ENCODE measurements at regions not wholly inside any gene's neighbourhood (a gene's known extent, or its start where the extent isn't known, plus 50 kb on each side); places are given as distances from the start of the nearest gene placed in this dataset.

- H3K9me3 Mint-ChIP-seq, result peaks cover 0 to 1% (median 0%) of the 10 kb centered on the region in 7 donors
- H3K27me3 Mint-ChIP-seq, result peaks cover 0 to 29% (median 11%) of the 10 kb centered on the region in 3 donors
- peak overlapping the region in 1 of 6 donors; percentile 2 for H3K27ac Mint-ChIP-seq
- ATAC-seq (ENCODE audit: low read depth in 2 of 2), result no peak
- peaks cover 13 to 19% (median 15%) of the 10 kb centered on the region in 3 donors for H3K4me1 Mint-ChIP-seq
- no peaks in the 10 kb centered on the region for H3K36me3 Mint-ChIP-seq
- H3K4me3 Mint-ChIP-seq, result peak overlapping the region in 1 of 8 donors; percentile 47
- DNase-seq, result no peak
Observed at GRCh38 chr2:37585295-37585908, 86.0 kb downstream of the CDC42EP3 start.

GRCh38 chr2:37585982-37586621, 85.3 kb downstream of the CDC42EP3 start:
- no peak overlapping the region for H3K27ac Mint-ChIP-seq
- DNase-seq (no peak), ATAC-seq (ENCODE audit: low read depth in 2 of 2) (no peak)
- H3K4me1 Mint-ChIP-seq, result peaks cover 13 to 19% (median 15%) of the 10 kb centered on the region in 3 donors
- peaks cover 0 to 29% (median 11%) of the 10 kb centered on the region in 3 donors for H3K27me3 Mint-ChIP-seq
- no peak overlapping the region for H3K4me3 Mint-ChIP-seq
- H3K9me3 Mint-ChIP-seq, result peaks cover 0 to 1% (median 0%) of the 10 kb centered on the region in 7 donors
- H3K36me3 Mint-ChIP-seq, result no peaks in the 10 kb centered on the region

- Mint-ChIP-seq H3K27me3 (peaks cover 0 to 29% (median 11%) of the 10 kb centered on the region in 3 donors), H3K4me3 (no peak overlapping the region), H3K9me3 (peaks cover 0 to 1% (median 0%) of the 10 kb centered on the region in 7 donors), H3K4me1 (peaks cover 15 to 21% (median 15%) of the 10 kb centered on the region in 3 donors), H3K36me3 (no peaks in the 10 kb centered on the region), H3K27ac (no peak overlapping the region)
- DNase-seq, result no peak
- ATAC-seq (ENCODE audit: low read depth in 2 of 2), result no peak
Observed at GRCh38 chr2:37586663-37587317, 84.7 kb downstream of the CDC42EP3 start.

GRCh38 chr2:37587817-37588216, 83.6 kb downstream of the CDC42EP3 start:
- peaks cover 0 to 22% (median 6%) of the 10 kb centered on the region in 3 donors for H3K27me3 Mint-ChIP-seq
- no peaks in the 10 kb centered on the region for H3K36me3 Mint-ChIP-seq
- H3K4me1 Mint-ChIP-seq, result peaks cover 13 to 19% (median 15%) of the 10 kb centered on the region in 3 donors
- H3K27ac Mint-ChIP-seq, result no peak overlapping the region
- peaks cover 0 to 1% (median 0%) of the 10 kb centered on the region in 7 donors for H3K9me3 Mint-ChIP-seq
- DNase-seq (no peak), ATAC-seq (ENCODE audit: low read depth in 2 of 2) (no peak)
- no peak overlapping the region for H3K4me3 Mint-ChIP-seq

GRCh38 chr2:37588316-37588777, 83.1 kb downstream of the CDC42EP3 start:
- H3K4me3 Mint-ChIP-seq, result no peak overlapping the region
- H3K9me3 Mint-ChIP-seq, result peaks cover 0 to 1% (median 0%) of the 10 kb centered on the region in 7 donors
- DNase-seq (no peak), ATAC-seq (ENCODE audit: low read depth in 2 of 2) (no peak)
- H3K4me1 Mint-ChIP-seq, result peaks cover 9 to 14% (median 12%) of the 10 kb centered on the region in 3 donors
- no peaks in the 10 kb centered on the region for H3K36me3 Mint-ChIP-seq
- H3K27ac Mint-ChIP-seq, result peak overlapping the region in 1 of 6 donors; percentile 41
- peaks cover 0 to 17% (median 6%) of the 10 kb centered on the region in 3 donors for H3K27me3 Mint-ChIP-seq

GRCh38 chr2:37589298-37589697, 82.1 kb downstream of the CDC42EP3 start:
- ATAC-seq (ENCODE audit: low read depth in 2 of 2) (no peak), DNase-seq (no peak)
- Mint-ChIP-seq H3K27me3 (peaks cover 0 to 10% (median 6%) of the 10 kb centered on the region in 3 donors), H3K4me1 (peaks cover 8 to 12% (median 12%) of the 10 kb centered on the region in 3 donors), H3K9me3 (peaks cover 3 to 9% (median 8%) of the 10 kb centered on the region in 7 donors), H3K36me3 (peaks cover 0 to 7% of the 10 kb centered on the region in 2 donors), H3K27ac (no peak overlapping the region), H3K4me3 (no peak overlapping the region)

- H3K4me1 Mint-ChIP-seq, result peaks cover 5 to 10% (median 10%) of the 10 kb centered on the region in 3 donors
- H3K27me3 Mint-ChIP-seq, result peaks cover 0 to 4% (median 4%) of the 10 kb centered on the region in 3 donors
- no peak overlapping the region for H3K27ac Mint-ChIP-seq
- H3K4me3 Mint-ChIP-seq, result no peak overlapping the region
- H3K36me3 Mint-ChIP-seq, result peaks cover 0 to 7% of the 10 kb centered on the region in 2 donors
- DNase-seq (no peak), ATAC-seq (ENCODE audit: low read depth in 2 of 2) (no peak)
- peaks cover 5 to 18% (median 11%) of the 10 kb centered on the region in 7 donors for H3K9me3 Mint-ChIP-seq
Observed at GRCh38 chr2:37590119-37590571, 81.3 kb downstream of the CDC42EP3 start.

All from naive B cell (primary cell).